ENCODE measurements at regions not wholly inside any gene's neighbourhood (a gene's known extent, or its start where the extent isn't known, plus 50 kb on each side); places are given as distances from the start of the nearest gene placed in this dataset.

DNA sequence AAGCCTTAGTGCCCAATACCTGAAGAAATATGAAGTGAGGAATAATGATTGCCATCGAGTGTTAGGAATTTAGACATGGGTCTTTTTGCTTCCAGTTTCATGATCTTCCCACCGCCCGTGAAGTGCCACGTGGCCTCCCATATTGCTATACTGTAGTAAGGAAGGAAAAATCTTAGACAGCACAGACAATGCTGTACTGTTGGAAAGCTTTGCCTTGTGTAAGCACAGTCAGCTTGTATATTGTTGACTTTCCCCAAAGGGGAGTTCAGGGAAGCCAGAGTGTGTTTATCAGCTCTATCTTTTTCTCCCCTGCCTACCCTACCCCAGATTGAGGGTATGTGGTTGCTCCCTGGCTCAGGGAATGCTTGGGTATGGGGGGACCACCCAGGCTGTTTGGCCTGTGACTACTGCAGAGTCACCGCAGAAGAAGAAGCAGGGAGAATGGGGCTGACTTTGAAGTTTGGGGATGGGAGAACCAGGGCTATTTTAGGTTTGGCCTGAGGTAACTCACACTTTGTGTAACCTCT, 161.8 kb upstream of the MEF2C start:
- DNase-seq = no peak

DNA sequence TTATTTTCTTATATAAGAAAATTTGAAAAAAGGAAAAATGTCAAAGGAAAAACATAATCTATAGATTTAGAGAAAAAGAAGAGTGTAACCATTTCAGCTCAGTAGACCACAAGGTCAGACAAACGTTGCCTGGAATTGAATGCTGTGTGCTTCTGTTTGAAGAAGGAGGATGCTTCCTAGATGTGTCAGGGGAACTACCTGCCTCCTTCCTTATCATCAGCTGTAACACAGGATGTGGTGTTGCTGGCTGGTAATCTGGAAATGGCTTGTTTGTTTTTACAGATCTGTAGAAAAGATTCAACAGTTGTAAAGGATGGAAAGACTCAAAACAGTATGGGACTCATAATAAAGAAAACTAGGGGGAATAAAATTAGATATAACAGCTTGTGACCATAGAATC, 160.7 kb upstream of the MEF2C start:
- DNase-seq = no peak

DNA sequence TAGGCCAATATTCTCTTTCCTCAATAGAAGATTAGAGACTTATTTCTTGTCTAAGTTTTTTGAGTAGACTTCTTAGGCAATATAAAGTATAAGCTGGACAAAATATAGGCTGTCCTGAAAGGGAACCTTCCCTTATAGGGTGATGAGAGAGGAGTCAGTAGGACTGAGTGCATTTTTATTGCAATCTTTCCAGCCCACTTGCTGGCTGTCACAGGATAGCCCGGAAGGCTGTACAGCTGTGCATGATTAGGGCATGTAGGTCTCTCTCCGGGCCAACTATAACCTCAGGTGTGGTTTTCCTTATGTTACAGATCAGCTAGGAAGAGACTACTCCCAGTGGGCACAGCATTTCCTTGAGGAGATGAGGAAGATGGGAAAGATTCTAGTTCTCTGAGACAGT, 159.8 kb upstream of the MEF2C start:
- DNase-seq = no peak

DNA sequence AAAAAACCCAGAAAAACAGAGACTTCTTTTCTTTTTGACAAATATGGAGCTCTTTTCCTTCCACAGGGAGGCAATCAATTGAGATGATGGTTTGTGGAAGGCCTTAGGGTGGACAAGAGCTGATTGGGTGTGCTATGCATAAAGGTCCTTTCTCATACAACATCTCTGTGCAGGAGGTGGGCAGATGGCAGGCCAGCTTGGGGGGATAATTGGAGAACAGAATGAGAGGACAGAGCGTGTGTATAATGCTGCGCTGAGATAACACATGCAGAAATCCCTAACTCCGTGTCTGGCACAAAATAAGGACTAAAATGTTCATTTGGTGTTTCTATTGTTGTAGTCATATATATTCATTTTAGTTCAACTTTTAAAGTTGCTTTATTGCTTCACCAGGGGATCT, 159.0 kb upstream of the MEF2C start:
- DNase-seq = no peak

DNA sequence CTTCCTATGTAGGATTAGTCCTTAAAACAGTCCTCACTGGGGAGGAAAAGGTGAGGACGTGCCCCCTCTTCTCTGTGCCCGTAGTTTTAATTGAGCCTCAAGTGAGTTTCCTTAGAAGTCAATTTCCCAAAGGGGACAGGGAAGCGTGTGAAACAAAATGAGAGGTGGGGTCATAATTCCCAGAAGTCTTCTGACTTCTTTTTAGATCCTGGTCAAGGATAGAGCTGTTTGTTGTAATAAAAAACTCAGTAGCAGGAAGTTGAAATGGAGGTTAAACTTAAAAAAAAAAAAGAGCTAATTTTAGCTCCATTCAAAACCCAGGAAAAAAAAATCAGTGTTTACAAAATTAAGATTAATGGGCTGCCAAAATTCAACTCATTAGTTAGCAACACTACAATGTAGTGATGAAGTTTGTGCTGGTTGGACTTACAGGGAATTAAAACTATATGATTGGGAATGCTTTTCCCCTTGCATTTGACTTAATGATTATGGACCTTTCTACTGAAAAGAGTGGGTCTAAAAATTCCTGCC, 158.3 kb upstream of the MEF2C start:
- no peak for DNase-seq

DNA sequence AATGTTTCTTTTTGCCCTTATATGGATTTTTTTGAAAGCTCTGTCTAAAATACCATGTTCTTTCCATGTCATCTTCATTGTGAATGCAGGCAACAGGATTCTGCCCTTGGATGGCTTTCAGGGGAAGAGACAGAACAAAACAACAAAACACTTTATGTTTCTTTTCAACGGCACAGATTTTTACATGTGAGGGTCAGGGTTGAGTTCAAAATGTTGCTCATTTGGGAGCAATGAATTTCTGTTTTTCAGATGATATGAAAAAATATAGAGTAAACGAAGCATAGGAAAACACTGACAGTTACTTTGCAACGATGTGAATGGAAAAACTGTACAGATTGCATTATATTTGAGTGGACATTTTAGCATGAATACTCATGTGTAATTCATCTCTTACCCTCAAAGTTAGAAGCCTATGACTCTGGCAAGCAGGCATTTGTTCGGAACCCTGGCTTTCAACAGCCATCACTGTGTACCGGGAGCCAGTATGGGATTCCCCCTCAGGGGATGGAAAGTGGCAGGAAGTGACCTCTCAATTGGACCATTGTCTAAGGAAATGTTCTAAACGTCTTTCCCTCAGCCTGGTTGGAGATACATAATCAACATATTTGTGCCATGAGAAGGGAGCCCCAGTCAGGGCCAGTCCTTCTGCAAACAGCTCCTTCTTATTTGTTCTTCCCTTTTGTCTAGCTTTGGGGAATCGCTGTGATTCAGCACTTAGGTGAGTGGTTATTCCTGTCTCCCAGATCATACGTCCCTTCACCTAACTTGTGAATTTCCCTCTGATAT, 153.9 kb upstream of the MEF2C start:
- no peak for DNase-seq

DNA sequence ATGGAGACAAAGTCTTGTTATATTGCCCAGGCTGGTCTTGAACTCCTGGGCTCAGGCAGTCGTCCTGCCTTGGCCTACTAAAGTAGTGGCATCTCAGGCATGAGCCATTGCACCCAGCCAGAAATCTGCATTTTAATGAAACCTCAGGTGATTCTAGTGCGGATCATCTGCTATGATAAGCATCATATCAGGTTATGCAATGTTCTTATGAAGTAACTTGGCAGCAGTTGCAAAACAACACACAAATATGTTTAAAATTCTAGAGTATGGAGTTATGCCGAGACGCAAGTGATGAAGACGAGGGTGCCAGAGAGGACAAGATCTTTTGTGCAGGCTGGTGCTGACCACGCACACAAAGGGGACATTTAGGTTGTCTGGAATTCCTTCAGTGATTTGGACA, 153.2 kb upstream of the MEF2C start:
- no peak for DNase-seq

DNA sequence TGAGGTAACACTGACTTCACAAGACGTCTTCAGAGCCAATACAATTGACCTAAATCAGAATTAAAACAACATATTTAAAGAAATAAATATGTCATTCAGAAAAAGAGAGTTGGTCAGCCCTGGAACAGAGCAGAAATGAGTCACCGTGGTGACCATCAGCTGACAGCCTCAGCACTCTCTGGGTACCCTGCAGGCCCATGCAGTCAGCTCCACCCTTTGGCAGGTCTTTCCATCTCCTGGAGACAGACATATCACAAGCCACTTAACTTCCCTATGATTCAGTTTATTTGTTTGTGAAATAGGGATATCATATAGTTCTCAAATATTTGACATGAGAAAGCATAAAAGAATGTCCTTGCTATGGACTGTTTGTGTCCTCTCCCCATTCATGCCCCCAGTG, 151.6 kb upstream of the MEF2C start:
- no peak for DNase-seq

DNA sequence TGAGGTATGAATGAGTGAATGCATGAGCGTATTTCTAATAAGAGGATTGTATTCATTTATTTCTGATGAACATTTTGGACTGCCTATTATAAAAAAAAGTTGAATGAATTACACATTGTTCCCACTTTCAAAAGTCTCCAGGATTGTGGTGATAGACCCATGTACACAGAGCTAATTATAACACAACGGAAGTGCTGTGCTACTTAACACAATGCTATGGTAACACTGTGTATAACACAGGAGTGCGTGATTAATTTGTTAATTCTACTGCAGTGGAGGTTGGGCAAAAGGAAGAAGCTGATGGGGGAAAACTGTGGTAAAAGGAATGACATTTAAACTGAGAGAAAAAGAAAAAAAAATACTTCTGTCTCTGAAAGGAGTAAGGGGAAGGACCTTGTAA, 147.8 kb upstream of the MEF2C start:
- DNase-seq = no peak

DNA sequence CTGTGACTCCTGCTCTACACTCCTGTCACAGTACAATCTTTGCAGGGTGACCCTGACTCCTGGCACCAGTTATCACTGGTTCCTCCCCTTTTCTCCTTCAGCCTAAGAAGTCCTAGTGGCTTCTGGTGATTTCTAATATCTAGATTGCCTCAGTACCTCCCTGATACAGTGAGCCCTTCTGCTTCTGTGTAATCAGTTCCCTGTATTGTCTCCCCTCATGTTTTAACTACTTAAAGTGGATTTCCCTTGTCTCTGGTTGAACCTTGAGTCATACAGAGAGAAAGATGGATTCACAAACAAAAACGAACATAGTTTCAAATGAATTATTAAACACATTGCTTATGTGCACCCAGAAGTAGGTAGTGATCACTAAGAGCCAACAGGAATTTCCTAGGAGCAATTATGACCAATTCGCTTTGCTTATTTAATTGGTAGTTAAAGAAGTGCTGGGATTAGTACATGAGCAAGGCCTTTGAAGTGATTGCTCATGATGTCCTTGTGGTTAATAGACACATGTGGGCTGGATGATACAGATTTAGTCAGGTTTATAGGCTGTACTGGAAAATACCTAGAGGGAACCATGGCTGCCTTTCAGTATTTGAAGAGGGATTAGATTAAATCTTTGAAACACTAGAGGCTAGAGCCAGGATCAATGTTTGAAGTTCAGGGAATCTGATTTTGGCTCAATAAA, 145.8 kb upstream of the MEF2C start:
- DNase-seq = no peak

DNA sequence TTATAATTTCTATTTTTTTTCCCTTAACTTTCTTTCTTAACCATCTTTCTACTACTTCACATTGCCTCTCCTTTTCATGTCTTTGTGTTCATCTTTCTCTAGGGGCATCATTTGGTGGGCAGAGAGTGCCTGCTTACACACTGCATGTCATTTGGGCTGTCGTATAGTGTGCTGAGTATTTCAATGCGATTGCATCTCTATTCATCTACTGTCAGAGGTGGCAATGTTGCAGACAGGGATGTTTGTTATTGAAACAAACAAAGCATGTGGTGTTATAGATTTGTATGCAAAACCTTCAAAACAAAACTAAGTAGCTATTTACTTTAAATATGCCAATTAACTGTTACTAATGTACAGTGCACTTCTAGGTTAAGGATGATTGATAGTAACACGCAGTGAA, 141.1 kb upstream of the MEF2C start:
- DNase-seq = no peak

DNA sequence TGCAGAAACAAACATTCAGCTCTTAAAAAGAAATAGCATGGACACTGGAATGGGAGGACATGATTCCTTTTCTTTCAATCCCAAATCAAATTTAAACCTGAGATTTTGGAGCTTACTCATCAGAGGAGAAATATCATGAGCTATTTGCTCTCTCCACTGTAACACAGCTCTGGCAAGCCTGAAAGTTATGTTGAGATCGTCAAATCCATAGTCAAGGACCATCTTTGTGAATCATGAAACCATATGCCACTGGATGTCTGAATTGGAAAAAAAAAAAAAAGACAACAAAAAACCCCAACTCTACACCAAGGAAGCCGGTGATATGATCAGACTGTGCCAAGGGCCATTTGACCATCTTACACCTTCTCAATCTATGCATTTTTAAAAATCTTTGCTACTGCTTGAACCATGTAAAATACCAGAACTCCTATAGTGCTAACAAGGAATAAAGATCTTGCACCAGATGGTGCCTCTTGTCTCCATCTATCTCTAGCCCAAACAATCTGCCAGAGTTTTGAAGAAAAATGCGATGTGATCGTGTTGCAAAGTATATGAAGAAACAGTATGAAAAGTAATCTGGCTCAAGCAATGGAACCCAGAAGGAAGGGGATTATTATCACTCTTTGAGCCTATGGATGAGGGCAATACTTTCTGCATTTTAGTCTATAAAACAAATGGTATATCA, 138.1 kb upstream of the MEF2C start:
- no peak for DNase-seq

DNA sequence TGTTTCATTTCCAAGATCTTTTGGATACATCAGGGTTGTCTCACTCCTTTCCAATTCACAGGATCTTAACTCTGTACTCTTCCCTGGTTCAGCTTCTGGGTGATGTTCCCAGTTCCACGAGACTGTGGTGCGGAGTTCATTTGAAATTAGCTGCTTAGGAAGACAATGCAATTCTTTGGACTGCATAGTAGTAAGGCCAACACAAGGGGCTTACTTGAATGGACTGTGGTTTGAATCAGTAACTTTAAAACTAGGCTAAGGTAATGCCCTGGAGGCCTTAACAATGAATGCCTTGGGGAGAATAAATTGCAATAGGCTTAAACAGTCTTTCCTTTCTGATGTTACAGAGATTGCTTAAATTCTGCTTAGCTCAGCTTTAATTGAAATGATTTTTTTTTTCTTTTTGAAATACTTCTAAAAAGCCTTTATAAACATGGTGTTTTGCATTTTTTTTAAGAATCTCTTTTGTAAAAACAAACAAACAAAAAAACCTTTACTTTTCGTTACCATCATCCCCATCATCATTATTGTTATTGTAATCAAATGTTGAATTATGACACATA, 133.8 kb upstream of the MEF2C start:
- DNase-seq = no peak

DNA sequence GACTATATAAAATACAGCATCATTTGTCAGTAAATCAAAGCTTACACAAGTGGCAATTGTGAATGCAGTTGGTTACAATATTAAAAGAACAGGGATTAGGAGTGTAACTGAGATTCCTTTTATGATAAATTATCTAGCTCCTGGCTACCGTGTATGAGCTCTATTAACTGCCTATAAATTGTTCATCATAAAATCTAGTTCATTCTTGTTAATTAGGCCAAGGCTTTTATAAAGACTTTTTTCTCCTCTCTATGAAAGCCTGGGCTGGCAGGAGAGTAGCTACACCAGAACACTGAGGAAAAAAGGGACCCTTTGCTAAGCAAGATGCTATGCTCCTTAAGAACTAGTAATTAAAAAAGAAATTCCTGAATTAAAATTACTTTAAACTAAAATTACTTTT, 132.4 kb upstream of the MEF2C start:
- no peak for DNase-seq

DNA sequence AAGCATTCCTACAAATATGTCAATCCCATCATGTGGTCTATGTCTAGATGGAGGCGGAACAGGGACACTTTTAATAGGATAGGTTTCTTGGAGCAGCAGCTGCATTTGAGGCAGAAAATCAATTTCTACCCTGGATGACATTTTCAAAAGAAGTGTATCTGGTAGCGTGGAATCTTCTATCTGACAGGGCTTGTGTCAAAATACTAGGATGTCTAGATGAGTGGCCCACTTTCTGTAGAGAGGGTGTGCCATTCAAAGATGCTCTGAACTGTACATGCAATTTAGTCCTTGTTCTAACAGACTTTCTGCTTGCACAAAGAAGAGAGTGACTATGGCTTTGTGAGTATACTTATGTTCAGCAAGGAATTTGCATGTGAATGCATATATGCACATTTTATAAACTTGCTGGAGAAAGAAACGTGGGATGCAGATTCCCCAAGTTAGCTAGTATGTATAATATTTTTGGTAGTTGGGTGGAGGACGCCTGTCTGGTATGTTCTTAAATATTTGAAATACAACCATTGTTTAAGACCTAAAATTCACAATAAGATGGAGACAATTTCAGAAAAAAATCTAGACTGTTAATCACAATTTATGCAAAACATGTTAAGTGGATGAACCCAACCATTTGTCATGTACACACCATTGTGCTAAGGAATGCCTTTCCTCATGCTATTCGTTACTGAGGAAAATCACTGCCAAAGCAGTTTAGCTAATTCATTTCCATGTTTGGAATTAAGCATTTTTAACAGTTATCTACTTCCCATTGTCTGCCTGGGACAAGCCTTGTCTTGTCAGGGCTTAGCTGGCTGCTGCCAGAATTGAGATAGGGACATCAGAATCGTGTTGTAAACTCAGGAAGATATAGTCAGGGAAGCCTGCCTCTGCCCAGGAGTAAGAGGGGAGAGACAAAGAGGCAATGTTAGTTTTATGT, 129.1 kb upstream of the MEF2C start:
- no peak for DNase-seq

DNA sequence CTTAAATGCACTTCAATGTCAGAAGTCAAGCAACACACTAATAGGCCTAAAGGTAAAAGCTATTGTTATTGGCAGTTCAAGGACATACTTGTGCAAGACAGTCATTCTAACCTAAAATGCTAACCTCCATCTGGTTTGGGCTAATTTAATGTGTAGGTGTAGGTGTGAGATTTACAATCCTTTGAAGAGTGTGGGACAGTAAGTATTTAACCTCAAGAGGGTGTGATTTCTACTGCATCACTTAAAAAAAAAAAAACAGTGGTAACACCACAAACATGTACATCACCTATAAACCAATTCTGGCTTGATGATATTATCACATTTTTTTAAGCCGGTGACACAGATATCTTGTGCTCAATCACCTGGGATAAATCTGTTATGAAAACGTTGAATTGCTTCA, 127.5 kb upstream of the MEF2C start:
- no peak for DNase-seq

DNA sequence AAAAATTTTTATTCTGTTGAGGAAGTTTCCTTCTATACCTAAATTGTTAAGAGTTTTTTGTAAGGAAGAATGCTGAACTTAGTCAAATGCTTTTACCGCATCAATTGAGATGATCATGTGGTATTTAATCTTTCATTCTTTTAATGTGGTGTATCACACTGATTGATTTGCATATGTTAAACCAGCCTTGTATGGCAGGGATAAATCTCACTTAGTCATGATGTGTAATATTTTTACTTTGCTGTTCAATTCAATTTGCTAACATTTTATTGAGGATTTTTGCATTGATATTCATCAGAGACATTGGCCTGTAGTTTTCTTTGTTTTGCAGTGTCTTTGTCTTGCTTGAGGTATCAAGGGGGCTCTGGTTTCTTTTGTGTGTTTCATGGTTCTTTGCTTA, 125.3 kb upstream of the MEF2C start:
- no peak for DNase-seq

DNA sequence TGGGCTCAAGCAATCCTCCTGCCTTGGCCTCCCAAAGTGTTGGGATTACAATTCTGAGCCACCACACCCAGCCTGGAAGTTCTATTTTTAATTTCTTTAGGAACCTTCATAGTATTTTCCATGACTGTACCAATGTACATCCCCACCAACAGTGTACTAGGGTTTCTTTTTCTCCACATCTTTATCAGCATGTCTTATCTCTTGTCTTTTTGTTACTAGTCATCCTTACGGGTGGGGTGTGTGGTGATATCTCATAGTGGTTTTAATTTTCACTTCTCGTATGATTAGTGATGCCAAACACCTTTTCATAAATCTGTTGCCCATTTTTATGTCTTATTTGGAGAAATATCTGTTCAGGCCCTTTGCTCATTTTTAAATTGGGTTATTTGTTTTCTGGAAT, 123.0 kb upstream of the MEF2C start:
- DNase-seq = no peak

DNA sequence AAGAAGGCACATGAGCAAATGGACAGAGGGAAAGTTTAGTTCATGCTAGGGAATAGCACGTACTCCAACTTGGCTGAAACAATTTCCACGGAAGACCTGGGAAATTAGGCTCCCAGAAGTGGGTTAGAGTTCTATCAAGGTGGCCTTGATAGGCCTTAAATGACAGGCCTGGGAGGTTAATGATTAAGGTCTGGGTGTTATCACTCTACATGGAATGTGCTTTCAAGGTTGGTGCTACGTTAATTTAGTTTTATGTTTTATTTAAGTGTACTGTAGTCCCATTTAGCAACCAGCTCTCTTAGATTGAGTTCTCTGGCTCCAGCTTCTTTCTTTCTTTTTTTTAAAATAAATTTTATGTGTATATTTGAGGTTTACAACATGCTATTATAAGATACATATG, 121.4 kb upstream of the MEF2C start:
- DNase-seq = no peak

DNA sequence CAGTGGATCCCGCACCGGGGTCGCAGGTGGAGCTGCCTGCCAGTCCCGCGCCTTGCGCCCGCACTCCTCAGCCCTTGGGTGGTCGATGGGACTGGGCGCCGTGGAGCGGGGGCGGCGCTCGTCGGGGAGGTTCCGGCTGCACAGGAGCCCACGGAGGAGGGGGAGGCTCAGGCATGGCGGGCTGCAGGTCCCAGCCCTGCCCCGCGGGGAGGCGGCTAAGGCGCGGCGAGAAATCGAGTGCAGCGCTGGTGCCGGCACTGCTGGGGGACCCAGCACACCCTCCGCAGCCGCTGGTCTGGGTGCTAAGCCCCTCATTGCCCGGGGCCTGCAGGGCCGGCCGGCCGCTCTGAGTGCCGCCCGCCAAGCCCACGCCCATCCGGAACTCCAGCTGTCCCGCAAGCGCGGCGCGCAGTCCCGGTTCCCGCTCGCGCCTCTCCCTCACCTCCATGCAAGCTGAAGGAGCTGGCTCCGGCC, 120.6 kb upstream of the MEF2C start:
- no peak for DNase-seq

DNA sequence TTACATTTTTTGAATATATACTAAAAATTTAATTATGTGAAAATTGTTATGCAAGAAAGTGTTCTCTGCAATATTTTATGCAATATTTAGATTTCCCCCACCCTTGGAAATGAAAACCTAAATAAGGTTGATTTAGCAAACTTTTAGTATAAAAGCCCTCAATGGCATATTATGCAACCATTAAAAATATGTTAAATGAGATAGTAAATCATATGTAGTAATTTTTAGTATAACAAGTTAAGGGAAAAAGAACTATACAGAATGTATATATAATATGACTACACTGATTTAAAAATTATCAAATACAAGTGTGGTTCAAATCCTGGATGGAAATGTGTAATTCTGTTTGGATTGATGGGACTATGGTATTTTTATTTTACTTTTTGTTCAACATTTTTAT, 116.9 kb upstream of the MEF2C start:
- no peak for DNase-seq

DNA sequence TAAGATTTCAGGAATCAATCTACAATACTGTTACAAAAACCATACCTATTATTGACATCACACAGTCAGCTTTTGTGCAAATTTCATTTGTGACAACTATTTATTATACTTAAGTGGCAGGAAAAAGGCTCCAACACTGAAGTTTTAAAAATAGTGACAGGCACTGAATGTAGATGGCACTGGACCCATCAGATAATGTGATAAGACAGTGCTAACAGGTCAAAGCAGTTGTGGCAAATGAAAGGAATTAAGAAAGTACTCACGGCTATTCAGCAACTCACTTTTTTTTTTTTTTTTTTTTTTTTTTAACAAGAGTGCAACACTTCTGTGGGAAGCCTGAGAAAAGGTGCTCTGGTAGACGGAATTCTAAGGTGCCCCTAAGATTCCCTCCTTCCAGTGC, 115.0 kb upstream of the MEF2C start:
- no peak for DNase-seq

Measured in CD4-positive, alpha-beta T cell treated with Interleukin-12 subunit alpha and Interleukin-12 subunit beta, for 1 hour (primary cell).